Activated gamma-delta T cell (primary cell): ENCODE measurements at regions not wholly inside any gene's neighbourhood (a gene's known extent, or its start where the extent isn't known, plus 50 kb on each side); places are given as distances from the start of the nearest gene placed in this dataset.

Source experiments
- DNase-seq: peaks from one replicate; lab custom pipeline; 2025; lab: John Stamatoyannopoulos, UW

DNA sequence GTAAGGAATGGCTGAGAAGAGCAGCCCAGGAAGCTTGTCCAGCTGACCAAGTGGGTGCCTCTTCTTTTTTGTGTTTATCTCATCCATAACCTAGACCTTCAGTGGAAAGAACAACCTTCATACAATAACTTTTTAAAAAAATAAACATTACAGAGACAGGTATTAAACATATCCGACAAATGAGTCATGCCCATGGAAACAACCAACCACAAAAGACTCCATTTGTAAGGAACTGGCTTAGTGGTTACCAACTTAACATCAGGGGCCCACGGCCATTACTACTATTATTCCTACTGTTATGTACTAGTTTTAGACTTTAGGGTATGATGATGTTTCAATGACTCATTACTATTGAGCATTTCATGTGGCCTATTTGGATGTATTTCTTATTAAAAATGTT is 191.7 kb upstream of the SERP2 start:
- no peak for DNase-seq

GRCh38 chr13:44184740-44185139 is 188.9 kb upstream of the SERP2 start:
- DNase-seq = no peak

- DNase-seq = no peak
Observed at GRCh38 chr13:44188257-44188656, 185.4 kb upstream of the SERP2 start.

DNA sequence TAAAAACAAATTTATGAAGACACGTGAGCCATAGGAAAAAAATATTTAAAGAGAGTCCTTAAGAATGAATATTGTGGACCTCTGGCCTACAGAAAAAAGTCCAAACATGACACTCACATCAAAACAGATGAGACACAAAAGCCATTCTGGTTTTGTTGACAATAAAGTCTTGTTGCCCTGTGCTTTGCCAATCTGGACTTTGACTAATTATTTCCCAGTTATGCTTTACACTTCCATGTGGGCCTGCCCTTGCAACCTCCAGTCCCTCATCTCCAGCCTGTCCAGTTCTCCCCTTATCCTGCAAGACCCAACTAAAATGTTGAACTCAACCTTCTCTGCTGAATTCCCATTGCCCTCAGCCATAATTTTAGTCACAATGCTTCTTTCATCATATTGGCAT is 184.5 kb upstream of the SERP2 start:
- DNase-seq = no peak

GRCh38 chr13:44191103-44191502 is 182.5 kb upstream of the SERP2 start:
- no peak for DNase-seq

DNA sequence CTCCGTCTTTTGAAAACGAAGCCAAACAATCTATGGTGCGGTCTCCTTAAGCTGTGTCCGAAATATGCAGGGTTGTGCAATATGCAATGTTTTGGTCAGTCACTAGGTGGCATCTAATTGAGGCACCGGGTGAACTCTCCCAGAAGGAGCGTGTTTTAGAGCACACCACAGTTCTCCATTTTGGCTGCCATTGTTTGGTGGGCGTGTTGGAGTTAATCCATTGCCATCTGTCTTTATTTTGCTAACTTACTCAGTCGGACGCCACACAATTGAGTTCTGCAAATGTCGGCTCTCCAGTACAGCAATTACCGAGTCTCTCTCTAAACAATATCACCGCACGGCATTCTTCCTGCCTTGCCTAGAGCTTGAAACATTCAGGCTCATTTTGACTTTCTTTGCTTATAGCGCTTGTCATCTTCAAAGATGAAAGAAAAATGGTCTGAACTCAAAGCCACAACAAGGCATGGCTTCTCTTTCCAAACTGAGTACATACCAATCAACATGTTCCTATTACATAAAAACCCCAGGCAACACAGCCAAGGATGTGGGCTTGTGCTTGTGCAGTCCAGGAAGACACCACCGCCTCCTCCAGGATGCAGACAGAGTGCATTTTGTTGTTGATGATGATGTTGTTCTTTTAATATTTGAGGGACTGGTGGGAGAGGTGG is 182.0 kb upstream of the SERP2 start:
- DNase-seq = no peak

- DNase-seq = no peak
Observed at GRCh38 chr13:44193731-44194130, 179.9 kb upstream of the SERP2 start.

DNA sequence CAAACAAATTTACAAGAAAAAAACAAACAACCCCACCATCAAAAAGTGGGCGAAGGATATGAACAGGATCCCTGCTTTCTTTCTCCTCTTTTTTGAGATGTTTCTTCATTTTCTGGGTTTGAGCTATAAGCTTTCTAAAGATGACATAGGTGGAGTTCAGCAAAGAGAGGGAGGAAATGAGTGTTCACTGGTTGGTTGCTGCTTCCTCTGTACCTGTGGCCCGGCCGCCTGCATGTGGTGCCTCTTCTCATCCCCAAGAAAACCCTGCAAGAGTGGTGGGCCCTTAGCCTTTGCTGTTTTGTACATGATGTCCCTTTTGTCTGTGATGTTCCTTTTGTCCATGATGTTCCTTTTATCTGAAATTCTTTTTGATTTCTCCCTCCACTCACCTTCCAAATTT is 178.4 kb upstream of the SERP2 start:
- DNase-seq = no peak

GRCh38 chr13:44196196-44196751 is 177.3 kb upstream of the SERP2 start:
- no peak for DNase-seq

DNA sequence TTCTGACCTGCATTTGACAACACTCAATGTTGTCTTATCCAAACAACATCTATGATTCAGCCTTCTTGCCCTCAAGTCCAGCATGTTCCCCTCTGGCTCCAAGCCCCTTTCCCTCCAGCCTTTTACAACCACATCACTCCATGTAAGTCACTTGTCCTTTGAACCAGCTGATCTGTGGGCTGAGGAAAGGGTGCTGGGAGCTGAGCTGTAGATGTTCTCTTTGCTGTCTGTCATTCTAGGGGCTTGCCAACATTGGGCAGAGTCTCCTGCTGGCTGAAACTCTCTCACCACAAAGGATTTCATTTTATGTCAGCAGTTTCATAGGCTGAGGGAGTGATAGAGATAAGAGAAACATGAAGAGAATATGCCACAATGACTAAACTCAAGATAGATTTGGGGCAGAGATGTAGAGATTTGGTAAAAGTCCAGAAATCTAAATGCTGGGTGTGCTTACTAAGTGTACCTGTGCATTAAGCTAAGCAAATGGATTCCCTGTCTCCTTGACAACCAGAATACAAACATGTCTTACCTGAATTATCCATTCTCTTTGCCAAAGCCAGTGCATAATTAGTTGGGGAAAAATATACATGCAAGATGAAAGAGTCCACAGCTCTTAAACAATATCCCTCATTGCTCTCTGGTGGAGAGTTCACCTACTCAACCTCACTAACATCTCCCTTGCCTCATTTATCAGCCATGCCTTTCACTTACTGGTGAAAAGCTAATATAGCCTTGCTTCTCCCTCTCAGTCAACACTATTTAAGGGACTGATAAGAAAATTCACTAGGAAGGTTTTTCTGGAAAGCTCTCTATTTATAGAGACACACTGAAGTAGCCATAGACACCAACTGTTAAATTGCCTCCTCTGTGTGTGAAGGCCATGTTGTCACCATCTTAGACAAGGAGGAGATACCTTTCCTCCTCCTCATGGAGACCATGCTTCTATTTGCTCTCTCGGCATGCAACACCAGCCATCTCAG is 175.5 kb upstream of the SERP2 start:
- DNase-seq = no peak

DNA sequence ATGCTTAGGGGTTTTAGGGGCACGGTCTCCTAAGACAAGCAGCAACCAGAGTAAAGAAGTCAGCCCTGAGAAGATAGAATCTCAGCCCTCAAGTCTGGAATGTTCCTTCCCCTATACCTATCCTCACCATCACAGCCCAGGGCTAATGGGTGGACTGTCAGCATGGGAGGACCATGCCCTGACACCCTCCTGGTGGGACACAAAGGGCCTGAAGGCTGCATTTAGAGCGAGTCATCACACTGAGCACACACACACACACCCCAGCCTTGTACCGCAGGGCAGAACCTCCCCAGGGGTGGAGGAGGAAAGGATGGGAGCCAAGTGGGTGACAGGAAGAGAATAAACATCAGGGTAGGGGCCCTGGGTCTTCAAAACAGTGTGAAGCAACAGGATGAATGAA is 174.8 kb upstream of the SERP2 start:
- DNase-seq = no peak

GRCh38 chr13:44199627-44200207 is 173.9 kb upstream of the SERP2 start:
- DNase-seq = no peak

- DNase-seq = no peak
Observed at GRCh38 chr13:44206434-44206833, 167.2 kb upstream of the SERP2 start.

DNA sequence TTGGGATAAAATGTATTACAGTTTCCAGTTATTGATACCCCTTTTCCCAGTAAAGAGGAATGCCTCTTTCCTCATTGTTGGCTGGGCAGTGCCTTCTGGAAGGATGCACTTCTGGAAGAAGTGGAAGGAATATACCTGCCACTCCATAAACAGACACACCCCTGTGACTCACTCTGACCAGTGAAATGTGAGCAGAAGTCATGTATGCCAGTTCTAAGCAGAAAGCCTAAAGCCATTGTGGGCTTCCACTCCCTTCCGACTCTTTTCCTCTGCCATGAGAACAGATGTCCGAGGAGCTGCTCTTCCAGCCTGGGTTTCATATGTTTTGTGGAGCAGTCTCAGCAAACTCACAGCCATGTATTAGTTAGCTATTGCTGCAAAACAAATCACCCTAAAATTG is 166.1 kb upstream of the SERP2 start:
- no peak for DNase-seq

GRCh38 chr13:44210525-44210924 is 163.1 kb upstream of the SERP2 start:
- no peak for DNase-seq

- no peak for DNase-seq
Observed at GRCh38 chr13:44211286-44211685, 162.3 kb upstream of the SERP2 start.

DNA sequence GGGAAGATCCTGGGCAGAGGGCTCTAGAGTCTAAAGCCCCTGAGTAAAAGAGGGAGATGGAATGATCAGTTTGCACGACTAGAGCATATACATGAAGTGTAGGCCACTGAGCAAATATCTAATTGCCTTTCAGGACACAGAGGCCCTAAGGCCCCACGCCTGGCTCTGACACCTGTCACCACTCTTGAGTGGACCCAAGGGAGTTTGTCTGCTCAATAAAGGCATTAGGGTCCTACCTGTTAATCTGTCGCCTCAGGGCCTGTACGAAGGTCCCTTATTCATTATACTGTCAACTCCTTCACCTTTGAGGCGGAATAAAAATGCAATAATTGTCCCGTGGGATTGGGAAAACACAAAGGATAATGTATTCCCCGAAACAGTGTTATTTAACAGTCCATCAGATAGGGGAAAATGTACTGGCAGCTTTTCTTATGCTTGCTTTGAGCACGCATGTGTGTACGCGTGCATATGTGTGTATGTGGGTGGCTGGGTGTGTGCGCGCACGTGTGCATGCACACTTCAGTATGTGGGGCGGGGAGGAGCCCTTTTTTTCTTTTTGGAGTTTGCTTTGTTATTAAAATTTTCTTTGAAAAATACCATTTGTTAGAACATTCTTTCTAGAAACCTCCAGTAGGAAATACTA is 161.8 kb upstream of the SERP2 start:
- DNase-seq = no peak

GRCh38 chr13:44212633-44213396 is 160.8 kb upstream of the SERP2 start:
- no peak for DNase-seq

DNA sequence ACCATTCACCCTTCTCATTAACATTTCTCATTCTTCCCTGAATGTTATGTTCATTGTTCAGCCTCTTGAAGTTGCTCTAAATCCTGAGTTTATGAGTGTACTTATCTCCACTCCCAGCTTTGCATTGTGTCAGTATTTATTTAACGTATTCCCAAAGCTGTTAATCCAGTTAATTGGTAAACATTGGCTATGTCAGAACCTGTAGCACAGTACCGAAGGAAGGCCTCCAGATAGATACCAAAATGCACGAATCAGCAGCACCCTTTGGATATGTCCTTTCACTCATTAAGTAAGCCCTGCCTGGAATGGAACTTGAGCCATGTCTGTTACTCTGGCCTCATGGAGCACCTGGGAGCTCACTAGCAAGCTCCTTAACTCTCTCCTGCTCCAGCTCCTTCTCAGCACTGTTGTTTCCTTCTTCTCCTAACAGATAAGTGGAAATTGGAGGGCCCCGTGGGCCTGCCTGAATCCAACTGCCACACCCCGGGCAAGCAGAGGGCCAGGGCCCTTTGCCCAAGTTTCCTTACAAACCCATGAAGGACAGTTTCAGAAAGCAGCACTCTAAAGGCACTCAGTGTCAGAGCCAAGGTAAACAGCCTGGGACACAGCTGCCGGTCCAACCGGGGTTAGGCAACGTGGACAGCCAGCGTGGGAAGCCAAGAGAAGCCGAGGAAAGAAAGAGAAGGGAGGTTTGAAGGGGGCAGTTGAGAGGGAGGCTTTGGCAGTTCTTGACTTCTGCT is 155.0 kb upstream of the SERP2 start:
- no peak for DNase-seq
